Urinary bladder (tissue), 4 donors: ENCODE measurements at regions not wholly inside any gene's neighbourhood (a gene's known extent, or its start where the extent isn't known, plus 50 kb on each side); places are given as distances from the start of the nearest gene placed in this dataset. TPM values are rescaled to one million over a fixed set of nuclear protein-coding genes. Genes with fewer than 3 reads are reported as not detected.

ENCODE experiments used
- DNase-seq: peaks from one replicate; pipeline ENCODE4 v3.0.0-alpha.2; 2015; ENCODE audit errors: extremely low spot score
- H3K27ac ChIP-seq: one replicate; pipeline ENCODE4 v1.5.1; 2013; ENCODE audit warnings: low read depth, mild to moderate bottlenecking, moderate library complexity
- H3K36me3 ChIP-seq: one replicate; pipeline ENCODE4 v1.6.1; 2013; ENCODE audit warnings: mild to moderate bottlenecking, moderate library complexity; ENCODE audit not compliant: insufficient read depth
- H3K4me1 ChIP-seq: one replicate; pipeline ENCODE4 v1.6.1; 2013; ENCODE audit warnings: mild to moderate bottlenecking, moderate library complexity; ENCODE audit not compliant: insufficient read depth
- H3K4me3 ChIP-seq: one replicate; pipeline ENCODE4 v1.5.1; 2013; ENCODE audit warnings: low read depth, low read length
- WGBS: extraction: QIAGEN DNeasy Blood & Tissue Kit; methylation state at CpG from one replicate; pipeline ENCODE4 v1.1.7; 2013; 5-methylcytosine and 5-hydroxymethylcytosine counted together
- small RNA-seq: library from RNA; depleted of rRNA; stranded (forward); fragments of <200 nt; gene quantifications from one replicate; pipeline ENCODE3, GENCODE V24; 2014
- donor health status: healthy with polysubstance abuse.
- donor health status: healthy.

DNA sequence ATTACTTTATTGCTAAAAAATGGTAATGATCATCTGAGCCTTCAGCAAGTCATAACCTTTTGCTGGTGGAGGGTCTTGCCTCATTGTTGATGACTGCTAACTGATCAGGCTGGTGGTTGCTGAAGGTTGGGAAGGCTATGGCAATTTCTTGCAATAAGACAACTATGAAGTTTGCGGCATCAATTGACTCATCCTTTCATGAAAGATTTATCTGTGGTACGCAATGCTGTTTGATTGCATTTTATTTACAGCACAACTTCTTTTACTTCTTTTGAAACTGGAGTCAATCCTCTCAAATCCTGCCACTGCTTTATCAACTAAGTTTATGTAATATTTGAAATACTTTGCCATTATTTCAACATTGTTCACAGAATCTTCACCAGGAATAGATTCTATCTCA is 58.3 kb upstream of the ACO1 start:
- Histone ChIP-seq H3K27ac (no peak overlapping the region), H3K4me3 (no peak overlapping the region), H3K4me1 (no peaks in the 10 kb centered on the region), H3K36me3 (no peaks in the 10 kb centered on the region)
- DNase-seq = no peak
- WGBS = 98% methylated on average over 2 of the region's 2 CpGs

DNA sequence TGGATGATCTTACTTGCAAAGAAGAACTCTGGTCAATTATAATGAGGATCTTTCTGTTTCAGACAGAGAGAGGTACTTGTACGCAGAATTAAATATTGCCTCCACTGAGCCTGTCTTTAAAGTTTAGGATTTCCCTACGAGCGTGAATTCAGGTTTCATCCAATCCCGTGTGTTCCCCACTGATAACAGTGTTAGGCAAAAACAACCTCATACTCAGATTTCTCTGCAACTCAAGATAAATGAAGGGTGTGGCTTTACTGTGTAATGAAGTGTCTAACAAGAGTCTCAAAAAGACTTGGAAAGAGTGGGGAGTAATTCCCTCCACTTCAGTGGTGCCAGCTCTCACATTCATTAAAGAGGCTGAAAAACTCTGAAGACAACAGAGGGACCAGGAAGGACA is 53.2 kb upstream of the ACO1 start:
- no peak overlapping the region for H3K27ac ChIP-seq
- H3K4me1 ChIP-seq = no peaks in the 10 kb centered on the region
- WGBS = 76% methylated on average over 4 of the region's 4 CpGs
- H3K4me3 ChIP-seq = no peak overlapping the region
- no peak for DNase-seq
- no peaks in the 10 kb centered on the region for H3K36me3 ChIP-seq

- Histone ChIP-seq H3K36me3 (no peaks in the 10 kb centered on the region), H3K4me3 (no peak overlapping the region), H3K27ac (no peak overlapping the region), H3K4me1 (no peaks in the 10 kb centered on the region)
- 88% methylated on average over 7 of the region's 7 CpGs for WGBS
- DNase-seq = no peak
These were observed 50.3 kb upstream of the ACO1 start for GRCh38 chr9:32334112-32334511.

Small RNA genes in the stretch of these regions (small RNA-seq; reads per million reads assigned to genes)
- gene MIR873 = 6.7 reads per million, percentile 93 among the genes with 10 or more reads in this experiment
- gene MIR876 = 0.33 reads per million, percentile 16 among the genes with 10 or more reads in this experiment
- not detected for gene RNA5SP281
